Activated naive CD4-positive, alpha-beta T cell treated with anti-CD3 and anti-CD28 coated beads for 36 hours (primary cell): ENCODE measurements at regions not wholly inside any gene's neighbourhood (a gene's known extent, or its start where the extent isn't known, plus 50 kb on each side); places are given as distances from the start of the nearest gene placed in this dataset.
"Not testable (repeated sequence)": the region's sequence is repeated elsewhere in the genome, so short reads cannot be mapped to it uniquely, and the experiment has no call there.

Experiments used
- CTCF ChIA-PET: fragments of 350-600 bp; sonication (Branson Sonifier 250); formaldehyde crosslinking; loops from one replicate; lab custom pipeline; 2021; ENCODE audit warnings: antibody characterized with exemption; lab: Charles Lee
- DNase-seq: peaks from one replicate; pipeline ENCODE4 v3.0.0-alpha.2; 2020
- H3K27ac Mint-ChIP-seq: one replicate; pipeline ENCODE4 v1.8.0; 2021; ENCODE audit warnings: mild to moderate bottlenecking, mixed read lengths
- H3K27me3 Mint-ChIP-seq: one replicate; pipeline ENCODE4 v1.8.0; 2021; ENCODE audit warnings: low read depth, mixed read lengths
- H3K36me3 Mint-ChIP-seq: one replicate; pipeline ENCODE4 v1.8.0; 2021; ENCODE audit warnings: low read depth, mixed read lengths
- H3K4me1 Mint-ChIP-seq: one replicate; pipeline ENCODE4 v1.8.0; 2021; ENCODE audit warnings: low read depth, mixed read lengths
- H3K4me3 Mint-ChIP-seq: one replicate; pipeline ENCODE4 v1.8.0; 2021; ENCODE audit warnings: mild to moderate bottlenecking, moderate library complexity, mixed read lengths
- H3K9me3 Mint-ChIP-seq: one replicate; pipeline ENCODE4 v1.8.0; 2021; ENCODE audit warnings: mixed read lengths
- intact Hi-C: fragments of 100-400 bp; cut with micrococcal nuclease; formaldehyde crosslinking; loops from one replicate; pipeline ENCODE4 v1.15.1; 2023

DNA sequence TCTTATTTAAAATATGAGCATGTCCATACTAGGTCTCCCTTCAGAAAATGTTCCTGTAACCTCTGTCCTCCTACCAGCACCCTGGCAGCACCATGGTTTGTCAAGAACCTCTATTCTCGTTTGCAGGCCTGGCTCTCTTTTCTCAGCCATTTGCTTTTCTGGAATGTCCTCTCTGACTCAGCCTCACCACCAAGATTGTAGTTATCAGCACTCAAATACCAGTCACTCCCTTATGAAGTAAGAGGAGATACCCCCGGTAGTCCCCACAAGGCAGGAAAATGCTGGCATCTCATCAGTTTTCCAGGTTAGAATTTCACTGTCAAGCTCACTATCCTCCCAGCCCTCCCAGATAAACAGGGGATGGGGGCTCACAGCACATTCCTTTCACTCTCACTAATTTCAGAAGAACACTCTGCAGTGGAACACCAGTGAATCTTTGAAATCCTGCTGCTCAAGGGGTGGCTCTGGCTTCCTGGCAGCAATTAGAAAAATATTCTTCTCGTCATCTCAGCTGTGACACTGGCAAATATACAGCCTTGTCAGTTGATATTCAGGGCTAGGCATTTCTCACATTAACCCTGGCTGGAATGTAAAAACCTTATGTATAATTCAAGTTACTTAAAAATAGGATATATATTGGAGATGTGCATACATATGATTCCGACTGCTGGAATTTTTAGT lies 129.2 kb downstream of the TBX18 start:
- Mint-ChIP-seq H3K27ac (no peak overlapping the region), H3K27me3 (no peaks in the 10 kb centered on the region), H3K36me3 (no peaks in the 10 kb centered on the region), H3K9me3 (peaks cover 6% of the 10 kb centered on the region), H3K4me3 (no peak overlapping the region), H3K4me1 (no peaks in the 10 kb centered on the region)
- CTCF ChIA-PET: no interaction called here
- intact Hi-C loops: no loop called here
- DNase-seq: no peak

GRCh38 chr6:84633771-84634170 lies 130.6 kb downstream of the TBX18 start:
- H3K9me3 Mint-ChIP-seq: peaks cover 6% of the 10 kb centered on the region
- DNase-seq: no peak
- H3K4me3 Mint-ChIP-seq: no peak overlapping the region
- H3K36me3 Mint-ChIP-seq: no peaks in the 10 kb centered on the region
- H3K27ac Mint-ChIP-seq: no peak overlapping the region
- intact Hi-C loops: no loop called here
- H3K27me3 Mint-ChIP-seq: no peaks in the 10 kb centered on the region
- no peaks in the 10 kb centered on the region for H3K4me1 Mint-ChIP-seq
- CTCF ChIA-PET: no interaction called here

DNA sequence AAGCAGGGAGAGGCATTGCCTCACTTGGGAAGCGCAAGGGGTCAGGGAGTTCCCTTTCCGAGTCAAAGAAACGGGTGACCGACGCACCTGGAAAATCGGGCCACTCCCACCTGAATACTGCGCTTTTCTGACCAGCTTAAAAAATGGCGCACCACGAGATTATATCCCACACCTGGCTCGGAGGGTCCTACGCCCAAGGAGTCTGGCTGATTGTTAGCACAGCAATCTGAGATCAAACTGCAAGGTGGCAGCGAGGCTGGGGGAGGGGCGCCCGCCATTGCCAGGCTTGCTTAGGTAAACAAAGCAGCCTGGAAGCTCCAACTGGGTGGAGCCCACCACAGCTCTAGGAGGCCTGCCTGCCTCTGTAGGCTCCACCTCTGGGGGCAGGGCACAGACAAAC lies 137.9 kb downstream of the TBX18 start:
- H3K9me3 Mint-ChIP-seq, DNase-seq, H3K36me3 Mint-ChIP-seq, H3K27ac Mint-ChIP-seq, H3K4me3 Mint-ChIP-seq, H3K4me1 Mint-ChIP-seq, CTCF ChIA-PET, H3K27me3 Mint-ChIP-seq, intact Hi-C loops: not testable (repeated sequence)

DNA sequence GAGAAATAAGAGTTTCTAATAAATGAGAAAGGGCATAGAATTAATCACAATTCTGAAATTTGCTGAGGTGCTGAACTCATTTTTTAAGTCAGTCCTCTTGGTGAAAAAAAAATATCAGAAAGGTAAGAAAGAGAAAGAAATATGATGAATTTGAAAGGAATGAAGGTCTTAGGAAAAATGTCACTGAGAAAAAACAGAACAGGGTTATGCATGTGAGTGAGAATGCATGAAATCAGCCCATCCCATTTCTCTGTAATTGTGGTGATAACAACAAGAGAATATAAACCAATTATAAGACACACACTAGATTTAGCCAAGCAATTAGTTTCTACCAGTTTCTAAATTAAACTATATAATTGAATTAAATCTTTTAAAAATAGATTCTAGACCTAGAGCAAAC lies 138.9 kb downstream of the TBX18 start:
- intact Hi-C loops: no loop called here
- H3K9me3 Mint-ChIP-seq: peaks cover 5% of the 10 kb centered on the region

GRCh38 chr6:84623956-84624680 lies 140.3 kb downstream of the TBX18 start:
- H3K4me3 Mint-ChIP-seq: no peak overlapping the region
- H3K4me1 Mint-ChIP-seq: no peaks in the 10 kb centered on the region
- intact Hi-C loops: no loop called here
- peaks cover 5% of the 10 kb centered on the region for H3K9me3 Mint-ChIP-seq
- peaks cover 2% of the 10 kb centered on the region for H3K27me3 Mint-ChIP-seq
- DNase-seq: no peak
- H3K27ac Mint-ChIP-seq: no peak overlapping the region
- CTCF ChIA-PET: interaction anchor here (0.9 kb wide), 1 partner anchor 22 kb away, joined by 3 read pairs; no protein-coding TSS in a partner anchor
- H3K36me3 Mint-ChIP-seq: no peaks in the 10 kb centered on the region

More for the DNA sequence above, 138.9 kb downstream of the TBX18 start:
- Mint-ChIP-seq H3K4me1 (no peaks in the 10 kb centered on the region), H3K36me3 (no peaks in the 10 kb centered on the region), H3K27ac (no peak overlapping the region), H3K4me3 (no peak overlapping the region), H3K27me3 (peaks cover 2% of the 10 kb centered on the region)
- no peak for DNase-seq
- CTCF ChIA-PET: interaction anchor here (0.9 kb wide), 1 partner anchor 21 kb away, joined by 3 read pairs; no protein-coding TSS in a partner anchor

GRCh38 chr6:84618836-84619235 lies 145.6 kb downstream of the TBX18 start:
- H3K4me3 Mint-ChIP-seq: no peak overlapping the region
- H3K9me3 Mint-ChIP-seq: peaks cover 3% of the 10 kb centered on the region
- no peak for DNase-seq
- CTCF ChIA-PET: interaction anchor here (0.6 kb wide), 1 partner anchor 315 kb away, joined by 4 read pairs; no protein-coding TSS in a partner anchor
- no peak overlapping the region for H3K27ac Mint-ChIP-seq
- H3K27me3 Mint-ChIP-seq: no peaks in the 10 kb centered on the region
- intact Hi-C loops: no loop called here
- H3K36me3 Mint-ChIP-seq: no peaks in the 10 kb centered on the region
- H3K4me1 Mint-ChIP-seq: no peaks in the 10 kb centered on the region

DNA sequence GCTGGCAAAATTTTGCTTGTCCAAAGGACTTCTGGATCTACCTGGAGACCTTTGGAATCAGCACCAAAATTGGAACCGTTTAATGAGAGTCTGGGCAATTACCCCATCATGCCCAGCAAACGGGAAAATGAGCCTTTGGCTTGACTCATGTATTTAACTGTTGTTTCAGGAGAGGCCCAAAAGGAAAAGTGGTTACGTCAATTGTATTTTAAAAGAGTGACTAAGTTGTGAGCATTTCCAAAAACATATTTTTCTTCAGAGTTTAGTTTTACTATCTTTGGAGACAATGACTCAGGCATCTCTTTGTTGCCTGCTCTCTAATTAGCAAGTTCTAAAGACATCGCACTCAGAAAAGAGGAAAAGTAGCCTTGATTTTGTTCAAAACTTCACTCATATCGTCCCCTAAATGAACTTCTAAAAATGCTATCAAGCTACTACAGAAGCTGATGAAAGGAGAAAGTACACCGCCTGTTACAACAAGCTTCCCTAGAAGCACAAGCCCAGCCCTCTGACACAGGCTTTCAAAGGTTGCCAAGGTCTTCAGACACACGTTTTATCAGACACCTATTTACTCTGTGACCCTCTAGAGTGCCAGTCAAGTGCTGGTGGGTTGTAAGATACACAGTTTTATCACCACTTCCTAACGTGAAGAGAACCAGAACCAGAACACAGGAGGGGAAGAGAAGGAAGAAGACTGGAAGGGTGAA lies 146.2 kb downstream of the TBX18 start:
- H3K4me1 Mint-ChIP-seq: no peaks in the 10 kb centered on the region
- H3K36me3 Mint-ChIP-seq: no peaks in the 10 kb centered on the region
- no peak overlapping the region for H3K4me3 Mint-ChIP-seq
- CTCF ChIA-PET: interaction anchor here (0.6 kb wide), 1 partner anchor 316 kb away, joined by 4 read pairs; no protein-coding TSS in a partner anchor
- H3K27me3 Mint-ChIP-seq: no peaks in the 10 kb centered on the region
- intact Hi-C loops: no loop called here
- no peak for DNase-seq
- no peak overlapping the region for H3K27ac Mint-ChIP-seq
- H3K9me3 Mint-ChIP-seq: peaks cover 3% of the 10 kb centered on the region

DNA sequence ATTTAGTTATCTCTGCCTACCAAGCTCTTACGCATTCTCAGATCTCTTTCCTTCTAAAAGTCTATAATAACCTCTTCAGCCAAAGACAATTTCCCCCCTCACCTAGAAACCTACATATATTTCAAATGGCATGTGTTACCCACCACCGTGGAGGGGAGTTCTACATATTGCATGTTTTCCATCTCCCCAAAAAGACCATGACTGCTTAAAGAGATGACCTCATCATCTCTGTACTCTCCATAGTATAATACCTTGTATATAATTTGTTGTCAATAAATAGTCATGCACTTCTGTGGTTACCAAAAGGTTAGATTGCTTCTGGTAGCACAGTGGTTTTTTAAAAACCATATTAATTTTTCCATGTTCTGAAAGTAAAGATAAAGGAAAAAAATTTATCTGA lies 148.4 kb downstream of the TBX18 start:
- Mint-ChIP-seq H3K36me3 (no peaks in the 10 kb centered on the region), H3K4me3 (no peak overlapping the region), H3K4me1 (no peaks in the 10 kb centered on the region), H3K9me3 (peaks cover 1% of the 10 kb centered on the region), H3K27me3 (no peaks in the 10 kb centered on the region), H3K27ac (no peak overlapping the region)
- CTCF ChIA-PET: no interaction called here
- intact Hi-C loops: no loop called here
- DNase-seq: no peak

DNA sequence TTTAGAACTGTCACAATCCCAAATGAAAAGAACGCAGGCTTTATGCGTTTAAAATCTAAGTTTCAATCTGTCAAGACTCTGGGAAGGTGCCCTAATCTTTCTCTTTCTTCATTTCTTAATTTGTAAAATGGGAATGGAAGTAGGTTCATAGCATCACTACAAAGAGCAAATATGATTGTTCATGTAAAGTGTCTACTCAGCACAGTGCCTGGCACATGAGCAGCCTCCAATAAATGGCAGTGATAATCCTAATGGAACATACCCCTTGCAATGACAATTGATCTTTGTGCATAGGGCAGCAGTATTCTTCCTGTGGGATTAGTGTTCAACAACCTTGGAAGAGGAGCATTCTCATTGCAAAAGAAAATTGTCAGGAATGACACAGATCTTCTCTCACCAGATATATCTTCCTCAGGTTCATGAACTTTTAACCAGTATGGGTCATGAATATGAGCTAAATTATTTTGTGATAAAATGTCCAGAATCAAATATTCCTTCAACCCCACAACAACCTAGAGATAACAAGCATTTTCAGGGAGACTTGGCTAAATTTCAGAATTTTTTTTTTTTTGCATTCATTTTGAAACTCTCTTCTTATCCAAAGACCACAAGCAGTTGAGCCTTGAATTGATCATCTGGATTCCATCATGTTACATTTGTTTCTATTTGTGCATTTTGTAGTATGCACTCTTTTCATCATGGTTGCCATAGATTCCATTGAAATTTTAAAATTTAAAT lies 149.1 kb downstream of the TBX18 start:
- Mint-ChIP-seq H3K9me3 (no peaks in the 10 kb centered on the region), H3K36me3 (no peaks in the 10 kb centered on the region), H3K27ac (no peak overlapping the region), H3K4me3 (no peak overlapping the region), H3K27me3 (no peaks in the 10 kb centered on the region), H3K4me1 (no peaks in the 10 kb centered on the region)
- CTCF ChIA-PET: no interaction called here
- no peak for DNase-seq
- intact Hi-C loops: no loop called here

DNA sequence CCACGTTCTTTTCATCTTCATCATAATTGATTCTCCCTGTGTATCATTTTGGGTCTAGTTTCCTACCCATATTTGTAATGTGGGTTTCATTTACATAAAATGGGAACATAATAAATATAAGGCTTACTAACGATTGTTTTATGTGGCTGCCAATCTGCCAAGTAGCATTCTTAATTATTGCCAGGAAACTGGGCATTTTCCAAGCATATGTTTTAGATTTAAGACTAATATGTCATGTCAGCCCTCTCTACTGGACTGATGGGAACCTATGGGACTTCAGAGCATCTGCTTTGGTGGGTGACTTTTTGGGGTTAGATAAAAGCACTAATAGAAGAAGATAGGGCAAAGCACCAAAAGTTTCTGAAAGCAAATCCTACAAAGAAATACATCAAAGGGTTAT lies 157.5 kb downstream of the TBX18 start:
- no peak for DNase-seq
- Mint-ChIP-seq H3K27ac (no peak overlapping the region), H3K27me3 (no peaks in the 10 kb centered on the region), H3K9me3 (no peaks in the 10 kb centered on the region), H3K4me1 (no peaks in the 10 kb centered on the region), H3K4me3 (no peak overlapping the region), H3K36me3 (no peaks in the 10 kb centered on the region)
- intact Hi-C loops: no loop called here
- CTCF ChIA-PET: no interaction called here

DNA sequence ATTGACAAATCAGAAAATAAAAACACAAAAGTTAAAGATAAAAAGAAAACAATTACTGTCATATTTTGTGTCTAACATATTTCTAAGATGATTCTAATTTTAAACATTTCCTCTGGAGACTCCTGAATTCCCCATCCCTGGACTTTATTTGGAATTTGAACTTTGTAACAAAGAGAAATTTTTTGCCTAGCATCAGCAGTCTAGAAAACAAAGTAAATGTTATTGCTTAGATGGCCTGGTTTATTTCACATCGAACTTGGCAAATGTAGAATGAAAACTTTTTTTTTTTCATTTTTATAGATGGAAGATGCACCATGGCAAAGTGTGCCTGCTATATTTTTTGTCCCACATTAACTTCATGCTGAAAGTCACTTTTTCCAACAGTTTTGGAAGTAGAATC lies 159.1 kb downstream of the TBX18 start:
- H3K27me3 Mint-ChIP-seq: no peaks in the 10 kb centered on the region
- H3K36me3 Mint-ChIP-seq: no peaks in the 10 kb centered on the region
- no peak overlapping the region for H3K27ac Mint-ChIP-seq
- H3K4me1 Mint-ChIP-seq: no peaks in the 10 kb centered on the region
- H3K4me3 Mint-ChIP-seq: no peak overlapping the region
- CTCF ChIA-PET: no interaction called here
- DNase-seq: no peak
- intact Hi-C loops: no loop called here
- no peaks in the 10 kb centered on the region for H3K9me3 Mint-ChIP-seq

DNA sequence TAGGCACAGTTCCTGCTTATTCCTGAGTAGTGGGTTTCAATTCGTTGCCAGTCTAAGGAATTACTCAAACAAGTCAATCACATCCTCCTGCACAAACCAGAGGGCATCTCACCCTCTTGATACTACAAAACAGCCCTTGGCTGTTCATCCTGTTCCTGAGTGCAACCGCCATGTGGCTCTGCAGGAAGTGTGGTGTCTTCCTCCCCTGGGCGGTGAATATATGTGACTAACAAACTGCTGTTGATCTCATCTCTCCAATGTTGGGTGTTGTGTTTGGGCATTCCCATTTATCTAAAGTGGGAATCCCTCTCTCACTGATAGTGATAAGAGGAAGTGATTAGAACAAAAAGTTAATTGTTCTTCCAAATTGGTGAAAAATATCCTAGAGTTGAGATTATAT lies 163.0 kb downstream of the TBX18 start:
- Mint-ChIP-seq H3K36me3 (no peaks in the 10 kb centered on the region), H3K4me3 (no peak overlapping the region), H3K4me1 (no peaks in the 10 kb centered on the region), H3K9me3 (peaks cover 1% of the 10 kb centered on the region), H3K27ac (no peak overlapping the region), H3K27me3 (no peaks in the 10 kb centered on the region)
- intact Hi-C loops: no loop called here
- DNase-seq: no peak
- CTCF ChIA-PET: no interaction called here
